Prostate gland (tissue), 2 donors: ENCODE measurements at regions not wholly inside any gene's neighbourhood (a gene's known extent, or its start where the extent isn't known, plus 50 kb on each side); places are given as distances from the start of the nearest gene placed in this dataset.

Source experiments
- POLR2A ChIP-seq: fragments of 450-650 bp; IDR thresholded peaks from one replicate; pipeline ENCODE4 v1.6.1; 2016; ENCODE audit warnings: antibody characterized with exemption, mild to moderate bottlenecking
- TF ChIP-seq, protein P1 (sequence below), 4 experiments: fragments of 200-600 bp in 2 of 4; fragments of 450-650 bp in 2 of 4; sonication (generic) in 2 of 4; IDR thresholded peaks; 1 replicate in 3 of 4; 2 replicates in 1 of 4; pipeline ENCODE4 v1.5.1; 2016 to 2019; ENCODE audit warnings: antibody characterized with exemption in 4 of 4, mild to moderate bottlenecking in 2 of 4, moderate library complexity in 2 of 4

DNA sequence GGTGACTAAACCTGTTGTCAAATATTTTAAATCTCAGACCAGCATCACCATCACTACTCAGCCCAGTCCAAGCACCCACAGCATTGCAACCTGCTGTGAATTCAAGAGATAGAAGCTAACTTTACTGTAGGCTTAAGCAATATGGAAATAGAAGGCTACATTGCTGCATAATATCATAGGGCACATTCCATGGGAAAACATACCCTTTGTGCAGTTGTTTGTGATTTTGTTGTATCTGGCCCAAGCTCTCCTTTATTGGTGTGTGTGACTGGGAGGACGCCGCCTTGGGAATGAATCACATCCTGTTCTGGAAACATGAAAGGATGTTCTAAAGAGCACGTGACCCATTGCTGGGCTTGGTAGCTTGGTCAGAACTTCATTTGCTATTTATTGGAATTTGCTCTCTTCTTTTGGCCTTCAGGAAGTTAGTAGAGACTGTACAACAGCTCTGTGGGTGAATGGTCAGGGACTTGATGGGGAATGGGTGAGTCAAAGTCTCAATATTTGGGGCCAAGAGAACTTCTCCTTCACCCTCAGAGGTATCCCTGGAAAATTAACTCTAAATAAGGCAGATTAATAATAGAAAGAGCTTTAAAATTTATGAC is 106.8 kb upstream of the SERPINE2 start:
- TF ChIP-seq, protein P1, sequence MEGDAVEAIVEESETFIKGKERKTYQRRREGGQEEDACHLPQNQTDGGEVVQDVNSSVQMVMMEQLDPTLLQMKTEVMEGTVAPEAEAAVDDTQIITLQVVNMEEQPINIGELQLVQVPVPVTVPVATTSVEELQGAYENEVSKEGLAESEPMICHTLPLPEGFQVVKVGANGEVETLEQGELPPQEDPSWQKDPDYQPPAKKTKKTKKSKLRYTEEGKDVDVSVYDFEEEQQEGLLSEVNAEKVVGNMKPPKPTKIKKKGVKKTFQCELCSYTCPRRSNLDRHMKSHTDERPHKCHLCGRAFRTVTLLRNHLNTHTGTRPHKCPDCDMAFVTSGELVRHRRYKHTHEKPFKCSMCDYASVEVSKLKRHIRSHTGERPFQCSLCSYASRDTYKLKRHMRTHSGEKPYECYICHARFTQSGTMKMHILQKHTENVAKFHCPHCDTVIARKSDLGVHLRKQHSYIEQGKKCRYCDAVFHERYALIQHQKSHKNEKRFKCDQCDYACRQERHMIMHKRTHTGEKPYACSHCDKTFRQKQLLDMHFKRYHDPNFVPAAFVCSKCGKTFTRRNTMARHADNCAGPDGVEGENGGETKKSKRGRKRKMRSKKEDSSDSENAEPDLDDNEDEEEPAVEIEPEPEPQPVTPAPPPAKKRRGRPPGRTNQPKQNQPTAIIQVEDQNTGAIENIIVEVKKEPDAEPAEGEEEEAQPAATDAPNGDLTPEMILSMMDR (IDR thresholded peaks at IDR 0.05) = no peak
- no peak for TF ChIP-seq POLR2A
